Subcutaneous abdominal adipose tissue (tissue), 5 donors: ENCODE measurements at regions not wholly inside any gene's neighbourhood (a gene's known extent, or its start where the extent isn't known, plus 50 kb on each side); places are given as distances from the start of the nearest gene placed in this dataset.
"Not testable (repeated sequence)": the region's sequence is repeated elsewhere in the genome, so short reads cannot be mapped to it uniquely, and the experiment has no call there.

Experiments used
- H3K27ac ChIP-seq: one replicate; pipeline ENCODE4 v1.7.0; 2013; ENCODE audit warnings: low read depth, mild to moderate bottlenecking, inconsistent platforms, low read length, moderate library complexity
- H3K27me3 ChIP-seq, 5 donors: one replicate each; pipeline ENCODE4 v1.7.0; 2013; ENCODE audit warnings: low read length in 5 of 5, inconsistent platforms in 1 of 5; ENCODE audit not compliant: control insufficient read depth in 5 of 5, insufficient read depth in 4 of 5
- H3K36me3 ChIP-seq, 5 donors: one replicate each; pipeline ENCODE4 v1.7.0; 2013; ENCODE audit warnings: low read length in 5 of 5; ENCODE audit not compliant: control insufficient read depth in 5 of 5, insufficient read depth in 5 of 5
- H3K4me1 ChIP-seq, 5 donors: one replicate each; pipeline ENCODE4 v1.7.0; 2013; ENCODE audit warnings: low read length in 5 of 5, mild to moderate bottlenecking in 3 of 5, moderate library complexity in 1 of 5; ENCODE audit not compliant: control insufficient read depth in 5 of 5, insufficient read depth in 5 of 5
- H3K4me3 ChIP-seq, 5 donors: one replicate each; pipeline ENCODE4 v1.7.0; 2013; ENCODE audit warnings: low read length in 5 of 5, low read depth in 1 of 5
- H3K9ac ChIP-seq, 5 donors: one replicate each; pipeline ENCODE4 v1.7.0; 2013; ENCODE audit warnings: low read length in 5 of 5, mild to moderate bottlenecking in 4 of 5, moderate library complexity in 3 of 5
- H3K9me3 ChIP-seq, 5 donors: one replicate each; pipeline ENCODE4 v1.7.0; 2013; ENCODE audit warnings: low read length in 5 of 5; ENCODE audit not compliant: control insufficient read depth in 5 of 5
- donor health status: healthy.
- donor health status: healthy.
- donor health status: healthy.
- donor health status: healthy.
- donor health status: healthy.

GRCh38 chr16:32002496-32002895 is 128.9 kb downstream of the ZNF267 start:
- H3K4me3 ChIP-seq, H3K9ac ChIP-seq, H3K36me3 ChIP-seq, H3K9me3 ChIP-seq, H3K27me3 ChIP-seq, H3K4me1 ChIP-seq, H3K27ac ChIP-seq: not testable (repeated sequence)

GRCh38 chr16:32003819-32004218 is 130.2 kb downstream of the ZNF267 start:
- not testable (repeated sequence) for H3K9ac ChIP-seq, H3K4me1 ChIP-seq, H3K36me3 ChIP-seq, H3K9me3 ChIP-seq, H3K27ac ChIP-seq, H3K4me3 ChIP-seq, H3K27me3 ChIP-seq

GRCh38 chr16:32038783-32039496 is 165.3 kb downstream of the ZNF267 start:
- not testable (repeated sequence) for H3K4me3 ChIP-seq, H3K9me3 ChIP-seq, H3K36me3 ChIP-seq, H3K9ac ChIP-seq, H3K27ac ChIP-seq, H3K27me3 ChIP-seq, H3K4me1 ChIP-seq

- not testable (repeated sequence) for H3K4me3 ChIP-seq, H3K9ac ChIP-seq, H3K27me3 ChIP-seq, H3K9me3 ChIP-seq, H3K4me1 ChIP-seq, H3K27ac ChIP-seq, H3K36me3 ChIP-seq
Measured at GRCh38 chr16:32039919-32040318, 166.3 kb downstream of the ZNF267 start.

- H3K27ac ChIP-seq, H3K27me3 ChIP-seq, H3K9me3 ChIP-seq, H3K36me3 ChIP-seq, H3K9ac ChIP-seq, H3K4me1 ChIP-seq, H3K4me3 ChIP-seq: not testable (repeated sequence)
Measured at GRCh38 chr16:32066016-32066651, 187.0 kb upstream of the TP53TG3D start.

- not testable (repeated sequence) for H3K9ac ChIP-seq, H3K36me3 ChIP-seq, H3K27me3 ChIP-seq, H3K4me3 ChIP-seq, H3K27ac ChIP-seq, H3K9me3 ChIP-seq, H3K4me1 ChIP-seq
Measured at GRCh38 chr16:32071586-32071985, 181.5 kb upstream of the TP53TG3D start.

GRCh38 chr16:32083891-32084290 is 169.2 kb upstream of the TP53TG3D start:
- H3K4me3 ChIP-seq, H3K27ac ChIP-seq, H3K27me3 ChIP-seq, H3K9ac ChIP-seq, H3K36me3 ChIP-seq, H3K9me3 ChIP-seq, H3K4me1 ChIP-seq: not testable (repeated sequence)

GRCh38 chr16:32084656-32085401 is 168.3 kb upstream of the TP53TG3D start:
- not testable (repeated sequence) for H3K4me3 ChIP-seq, H3K27ac ChIP-seq, H3K9me3 ChIP-seq, H3K27me3 ChIP-seq, H3K9ac ChIP-seq, H3K36me3 ChIP-seq, H3K4me1 ChIP-seq

- not testable (repeated sequence) for H3K4me1 ChIP-seq, H3K27ac ChIP-seq, H3K9ac ChIP-seq, H3K4me3 ChIP-seq, H3K36me3 ChIP-seq, H3K9me3 ChIP-seq, H3K27me3 ChIP-seq
Measured at GRCh38 chr16:32085438-32086141, 167.5 kb upstream of the TP53TG3D start.

GRCh38 chr16:32115562-32115961 is 137.5 kb upstream of the TP53TG3D start:
- not testable (repeated sequence) for H3K27ac ChIP-seq, H3K9me3 ChIP-seq, H3K4me3 ChIP-seq, H3K4me1 ChIP-seq, H3K36me3 ChIP-seq, H3K9ac ChIP-seq, H3K27me3 ChIP-seq
